GM12892 (cell line): ENCODE measurements at regions not wholly inside any gene's neighbourhood (a gene's known extent, or its start where the extent isn't known, plus 50 kb on each side); places are given as distances from the start of the nearest gene placed in this dataset.

Source experiments
- POLR2A ChIP-seq: IDR thresholded peaks from 2 replicates; pipeline ENCODE4 v1.6.1; 2011; ENCODE audit warnings: low read depth, low read length, control low read depth
- POLR2AphosphoS5 ChIP-seq: IDR thresholded peaks from 2 replicates; pipeline ENCODE4 v1.6.1; 2011; ENCODE audit warnings: low read depth, low read length, control low read depth

DNA sequence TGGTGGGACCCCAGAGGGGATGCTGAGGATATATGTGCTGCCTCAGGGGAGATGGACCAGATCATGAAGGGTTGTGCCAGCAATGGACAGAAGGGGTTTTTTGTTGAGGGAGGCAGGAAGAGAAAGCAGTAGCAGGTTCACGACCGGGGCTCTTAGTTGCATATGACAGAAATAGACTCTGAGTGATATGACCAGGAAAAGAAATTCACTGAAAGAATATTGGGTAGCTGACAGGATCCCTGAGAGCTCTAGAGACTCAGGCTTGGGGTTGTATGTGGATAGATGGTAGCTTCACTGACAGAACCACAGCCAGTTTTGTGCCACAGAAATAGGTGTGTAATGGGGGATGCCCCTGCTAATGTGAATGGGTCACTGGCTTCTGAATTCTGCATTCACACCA is 241.6 kb downstream of the ZNF621 start:
- TF ChIP-seq POLR2A (no peak), POLR2AphosphoS5 (no peak)
